ENCODE measurements at regions not wholly inside any gene's neighbourhood (a gene's known extent, or its start where the extent isn't known, plus 50 kb on each side); places are given as distances from the start of the nearest gene placed in this dataset.

GRCh38 chr6:12230523-12230922, 59.6 kb upstream of the EDN1 start:
- no peak overlapping the region for H3K4me3 ChIP-seq (ENCODE audit: low read length)
- DNase-seq (ENCODE audit: low read depth): no peak
- TF ChIP-seq CTCF (IDR thresholded peaks at IDR 0.05; ENCODE audit: insufficient read depth, low read depth, low read length, missing control alignments): no peak

- H3K4me3 ChIP-seq (ENCODE audit: low read length): no peak overlapping the region
- TF ChIP-seq CTCF (IDR thresholded peaks at IDR 0.05; ENCODE audit: insufficient read depth, low read depth, low read length, missing control alignments): no peak
- no peak for DNase-seq (ENCODE audit: low read depth)
Observed at GRCh38 chr6:12232339-12232738, 57.8 kb upstream of the EDN1 start.

- DNase-seq (ENCODE audit: low read depth): no peak
- TF ChIP-seq CTCF (IDR thresholded peaks at IDR 0.05; ENCODE audit: insufficient read depth, low read depth, low read length, missing control alignments): no peak
- no peak overlapping the region for H3K4me3 ChIP-seq (ENCODE audit: low read length)
Observed at GRCh38 chr6:12232821-12233220, 57.3 kb upstream of the EDN1 start.

- H3K4me3 ChIP-seq (ENCODE audit: low read length): no peak overlapping the region
- peak; percentile 83 for DNase-seq (ENCODE audit: low read depth)
- TF ChIP-seq CTCF (IDR thresholded peaks at IDR 0.05; ENCODE audit: insufficient read depth, low read depth, low read length, missing control alignments): peak; percentile 87
Observed at GRCh38 chr6:12233693-12234571, 56.2 kb upstream of the EDN1 start.

- TF ChIP-seq CTCF (IDR thresholded peaks at IDR 0.05; ENCODE audit: insufficient read depth, low read depth, low read length, missing control alignments): no peak
- DNase-seq (ENCODE audit: low read depth): no peak
- H3K4me3 ChIP-seq (ENCODE audit: low read length): no peak overlapping the region
Observed at GRCh38 chr6:12235341-12235740, 54.8 kb upstream of the EDN1 start.

GRCh38 chr6:12238219-12238618, 51.9 kb upstream of the EDN1 start:
- no peak for TF ChIP-seq CTCF (IDR thresholded peaks at IDR 0.05; ENCODE audit: insufficient read depth, low read depth, low read length, missing control alignments)
- no peak for DNase-seq (ENCODE audit: low read depth)
- no peak overlapping the region for H3K4me3 ChIP-seq (ENCODE audit: low read length)
